ENCODE measurements at regions not wholly inside any gene's neighbourhood (a gene's known extent, or its start where the extent isn't known, plus 50 kb on each side); places are given as distances from the start of the nearest gene placed in this dataset.

DNA sequence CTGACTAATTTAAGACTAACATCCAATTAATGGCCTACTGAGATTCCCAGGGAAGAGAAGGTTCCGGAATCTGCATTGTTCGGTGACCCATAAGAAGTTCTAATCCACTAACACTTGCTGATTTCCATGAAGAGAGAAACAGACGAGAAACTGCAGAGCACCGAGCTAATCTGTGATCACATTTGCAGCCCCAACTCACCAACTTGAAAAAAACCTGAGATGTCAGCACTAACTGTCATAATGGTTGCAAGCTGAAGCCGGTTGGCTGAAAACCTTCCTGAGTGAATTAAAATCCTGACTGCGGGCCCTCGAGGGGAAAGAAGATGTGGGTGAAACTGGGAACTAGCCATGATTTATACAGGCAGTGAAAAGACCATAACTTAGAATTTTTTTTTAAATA is 204.8 kb upstream of the IGF1R start:
- H3K9me3 ChIP-seq (ENCODE audit: low read length), result no peaks in the 10 kb centered on the region
- H3K9ac ChIP-seq (ENCODE audit: low read length), result no peak overlapping the region
- H3K27me3 ChIP-seq (ENCODE audit: insufficient read depth, low read length), result no peaks in the 10 kb centered on the region
- no peak for TF ChIP-seq EZH2 (IDR thresholded peaks at IDR 0.05; ENCODE audit: borderline replicate concordance, low read length)
- TF ChIP-seq, protein P1, sequence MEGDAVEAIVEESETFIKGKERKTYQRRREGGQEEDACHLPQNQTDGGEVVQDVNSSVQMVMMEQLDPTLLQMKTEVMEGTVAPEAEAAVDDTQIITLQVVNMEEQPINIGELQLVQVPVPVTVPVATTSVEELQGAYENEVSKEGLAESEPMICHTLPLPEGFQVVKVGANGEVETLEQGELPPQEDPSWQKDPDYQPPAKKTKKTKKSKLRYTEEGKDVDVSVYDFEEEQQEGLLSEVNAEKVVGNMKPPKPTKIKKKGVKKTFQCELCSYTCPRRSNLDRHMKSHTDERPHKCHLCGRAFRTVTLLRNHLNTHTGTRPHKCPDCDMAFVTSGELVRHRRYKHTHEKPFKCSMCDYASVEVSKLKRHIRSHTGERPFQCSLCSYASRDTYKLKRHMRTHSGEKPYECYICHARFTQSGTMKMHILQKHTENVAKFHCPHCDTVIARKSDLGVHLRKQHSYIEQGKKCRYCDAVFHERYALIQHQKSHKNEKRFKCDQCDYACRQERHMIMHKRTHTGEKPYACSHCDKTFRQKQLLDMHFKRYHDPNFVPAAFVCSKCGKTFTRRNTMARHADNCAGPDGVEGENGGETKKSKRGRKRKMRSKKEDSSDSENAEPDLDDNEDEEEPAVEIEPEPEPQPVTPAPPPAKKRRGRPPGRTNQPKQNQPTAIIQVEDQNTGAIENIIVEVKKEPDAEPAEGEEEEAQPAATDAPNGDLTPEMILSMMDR (IDR thresholded peaks at IDR 0.05; ENCODE audit: low read length), result no peak
- no peaks in the 10 kb centered on the region for H3K36me3 ChIP-seq (ENCODE audit: insufficient read depth, low read length)
- no peaks in the 10 kb centered on the region for H3F3A ChIP-seq (ENCODE audit: insufficient read depth, low read length)
- no peaks in the 10 kb centered on the region for H3K4me1 ChIP-seq (ENCODE audit: insufficient read depth, low read length, severe bottlenecking)
- no peak overlapping the region for H2AFZ ChIP-seq (ENCODE audit: low read length)
- H3K4me3 ChIP-seq (ENCODE audit: low read depth, low read length, poor library complexity, severe bottlenecking), result no peak overlapping the region
- no peaks in the 10 kb centered on the region for H3K9me2 ChIP-seq (ENCODE audit: low read depth, low read length)
- H3K27ac ChIP-seq (ENCODE audit: low read depth, low read length, poor library complexity, severe bottlenecking), result no peak overlapping the region
- no peaks in the 10 kb centered on the region for H3K79me2 ChIP-seq (ENCODE audit: insufficient read depth, low read length)
- H4K20me1 ChIP-seq (ENCODE audit: insufficient read depth, low read length), result no peaks in the 10 kb centered on the region
- H3K4me2 ChIP-seq (ENCODE audit: low read length), result no peak overlapping the region

DNA sequence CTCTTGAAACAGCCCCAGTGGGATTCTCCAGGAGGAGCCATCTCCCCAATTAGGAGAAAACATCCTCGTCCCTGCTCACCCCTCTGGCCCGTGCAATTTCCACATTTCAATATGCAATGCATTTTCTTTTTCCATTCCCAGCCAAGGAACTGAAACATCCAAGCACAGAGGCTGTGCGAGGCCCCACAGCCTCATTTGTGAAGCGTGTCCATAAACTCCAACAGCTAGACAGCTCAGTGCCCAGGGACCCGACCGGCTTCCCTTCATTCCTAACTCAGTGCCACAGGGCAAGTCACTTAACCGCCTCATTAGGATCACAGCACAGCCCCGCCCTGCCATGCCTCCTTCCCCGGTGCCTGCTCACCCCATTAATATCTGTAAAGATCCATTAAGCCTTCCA is 204.2 kb upstream of the IGF1R start:
- H3K4me3 ChIP-seq (ENCODE audit: low read depth, low read length, poor library complexity, severe bottlenecking), result no peak overlapping the region
- H3K9me3 ChIP-seq (ENCODE audit: low read length), result no peaks in the 10 kb centered on the region
- H3K9ac ChIP-seq (ENCODE audit: low read length), result no peak overlapping the region
- H3K4me2 ChIP-seq (ENCODE audit: low read length), result no peak overlapping the region
- H3K79me2 ChIP-seq (ENCODE audit: insufficient read depth, low read length), result no peaks in the 10 kb centered on the region
- H4K20me1 ChIP-seq (ENCODE audit: insufficient read depth, low read length), result no peaks in the 10 kb centered on the region
- TF ChIP-seq, protein P1 (IDR thresholded peaks at IDR 0.05; ENCODE audit: low read length), result no peak
- TF ChIP-seq EZH2 (IDR thresholded peaks at IDR 0.05; ENCODE audit: borderline replicate concordance, low read length), result no peak
- H3K9me2 ChIP-seq (ENCODE audit: low read depth, low read length), result no peaks in the 10 kb centered on the region
- no peaks in the 10 kb centered on the region for H3K36me3 ChIP-seq (ENCODE audit: insufficient read depth, low read length)
- no peaks in the 10 kb centered on the region for H3F3A ChIP-seq (ENCODE audit: insufficient read depth, low read length)
- no peak overlapping the region for H2AFZ ChIP-seq (ENCODE audit: low read length)
- no peak overlapping the region for H3K27ac ChIP-seq (ENCODE audit: low read depth, low read length, poor library complexity, severe bottlenecking)
- no peaks in the 10 kb centered on the region for H3K27me3 ChIP-seq (ENCODE audit: insufficient read depth, low read length)
- H3K4me1 ChIP-seq (ENCODE audit: insufficient read depth, low read length, severe bottlenecking), result no peaks in the 10 kb centered on the region

DNA sequence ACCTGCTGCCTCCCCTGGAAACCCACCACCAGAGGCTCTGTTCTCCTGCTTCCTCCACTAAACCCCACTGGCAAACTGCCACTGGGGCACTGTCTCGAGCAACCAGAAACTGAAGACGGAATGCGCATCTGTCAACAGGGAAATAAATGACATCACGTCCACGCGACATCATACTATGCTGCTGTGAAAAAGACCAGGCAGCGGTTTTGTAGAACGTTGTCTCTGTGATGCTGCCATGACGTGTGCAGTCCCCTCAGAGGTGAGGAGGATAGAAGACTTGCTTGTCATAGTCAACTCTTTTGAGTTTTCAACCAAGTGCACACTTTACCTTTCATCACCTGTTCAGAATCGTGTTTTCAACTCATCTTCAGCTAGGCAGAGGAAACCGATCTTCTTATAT is 203.0 kb upstream of the IGF1R start:
- Histone ChIP-seq H3F3A (ENCODE audit: insufficient read depth, low read length) (no peaks in the 10 kb centered on the region), H3K4me3 (ENCODE audit: low read depth, low read length, poor library complexity, severe bottlenecking) (no peak overlapping the region), H3K9me3 (ENCODE audit: low read length) (no peaks in the 10 kb centered on the region), H3K79me2 (ENCODE audit: insufficient read depth, low read length) (no peaks in the 10 kb centered on the region), H3K27me3 (ENCODE audit: insufficient read depth, low read length) (no peaks in the 10 kb centered on the region; the same call in 1 of the 2 replicates), H3K27ac (ENCODE audit: low read depth, low read length, poor library complexity, severe bottlenecking) (no peak overlapping the region), H4K20me1 (ENCODE audit: insufficient read depth, low read length) (no peaks in the 10 kb centered on the region), H3K9me2 (ENCODE audit: low read depth, low read length) (no peaks in the 10 kb centered on the region), H3K36me3 (ENCODE audit: insufficient read depth, low read length) (no peaks in the 10 kb centered on the region), H3K9ac (ENCODE audit: low read length) (no peak overlapping the region), H3K4me1 (ENCODE audit: insufficient read depth, low read length, severe bottlenecking) (no peaks in the 10 kb centered on the region), H2AFZ (ENCODE audit: low read length) (no peak overlapping the region), H3K4me2 (ENCODE audit: low read length) (no peak overlapping the region)
- TF ChIP-seq, protein P1 (IDR thresholded peaks at IDR 0.05; ENCODE audit: low read length), result no peak
- TF ChIP-seq EZH2 (IDR thresholded peaks at IDR 0.05; ENCODE audit: borderline replicate concordance, low read length), result no peak
